ENCODE measurements at regions not wholly inside any gene's neighbourhood (a gene's known extent, or its start where the extent isn't known, plus 50 kb on each side); places are given as distances from the start of the nearest gene placed in this dataset.
"Not testable (repeated sequence)": the region's sequence is repeated elsewhere in the genome, so short reads cannot be mapped to it uniquely, and the experiment has no call there.

- no peak for DNase-seq
Measured at GRCh38 chr3:69647081-69647480, 92.2 kb upstream of the MITF start.

GRCh38 chr3:69646287-69647067, 92.8 kb upstream of the MITF start:
- no peak for DNase-seq

GRCh38 chr3:69642606-69643005, 96.7 kb upstream of the MITF start:
- DNase-seq: no peak

GRCh38 chr3:69639851-69640250, 99.4 kb upstream of the MITF start:
- no peak for DNase-seq

- no peak for DNase-seq
Measured at GRCh38 chr3:69628951-69629350, 110.3 kb upstream of the MITF start.

- no peak for DNase-seq
Measured at GRCh38 chr3:69613286-69613685, 126.0 kb upstream of the MITF start.

- peak; percentile 27 for DNase-seq
Measured at GRCh38 chr3:69612791-69613190, 126.5 kb upstream of the MITF start.

- DNase-seq: not testable (repeated sequence)
Measured at GRCh38 chr3:69609566-69609965, 129.7 kb upstream of the MITF start.

- no peak for DNase-seq
Measured at GRCh38 chr3:69607466-69608305, 131.6 kb upstream of the MITF start.

GRCh38 chr3:69605867-69606266, 133.4 kb upstream of the MITF start:
- DNase-seq: no peak

- no peak for DNase-seq
Measured at GRCh38 chr3:69604735-69605450, 134.4 kb upstream of the MITF start.

- no peak for DNase-seq
Measured at GRCh38 chr3:69602112-69602511, 137.2 kb upstream of the MITF start.

GRCh38 chr3:69594286-69594685, 145.0 kb upstream of the MITF start:
- peak; percentile 32 for DNase-seq

GRCh38 chr3:69591164-69591736, 148.0 kb upstream of the MITF start:
- no peak for DNase-seq

- no peak for DNase-seq
Measured at GRCh38 chr3:69590111-69590510, 149.2 kb upstream of the MITF start.

- DNase-seq: no peak
Measured at GRCh38 chr3:69588170-69588569, 151.1 kb upstream of the MITF start.

GRCh38 chr3:69585472-69585871, 153.8 kb upstream of the MITF start:
- no peak for DNase-seq

GRCh38 chr3:69582044-69582443, 157.2 kb upstream of the MITF start:
- no peak for DNase-seq

- no peak for DNase-seq
Measured at GRCh38 chr3:69579306-69580041, 159.8 kb upstream of the MITF start.

- no peak for DNase-seq
Measured at GRCh38 chr3:69569520-69569919, 169.7 kb upstream of the MITF start.

- no peak for DNase-seq
Measured at GRCh38 chr3:69568951-69569350, 170.3 kb upstream of the MITF start.

GRCh38 chr3:69568458-69568857, 170.8 kb upstream of the MITF start:
- no peak for DNase-seq

- DNase-seq: no peak
Measured at GRCh38 chr3:69567710-69568052, 171.6 kb upstream of the MITF start.
